Common myeloid progenitor, CD34-positive (primary cell): ENCODE measurements at regions not wholly inside any gene's neighbourhood (a gene's known extent, or its start where the extent isn't known, plus 50 kb on each side); places are given as distances from the start of the nearest gene placed in this dataset.

Experiments
- CTCF ChIA-PET: fragments of 350-600 bp; sonication (Branson Sonifier 250); formaldehyde crosslinking; loops from one replicate; lab custom pipeline; 2021; ENCODE audit warnings: antibody characterized with exemption; lab: Charles Lee
- POLR2A ChIA-PET: fragments of 350-600 bp; sonication (Branson Sonifier 250); formaldehyde crosslinking; loops from one replicate; lab custom pipeline; 2021; ENCODE audit warnings: antibody characterized with exemption; lab: Charles Lee
- DNase-seq, 3 donors: peaks; one replicate each; pipeline versions ENCODE4 v3.0.0 to v3.0.0-alpha.2; 2013
- H3K27ac ChIP-seq, 2 experiments: 1 replicate in 1 of 2; 2 replicates in 1 of 2; pipeline ENCODE4 v1.7.0; 2013; ENCODE audit warnings: inconsistent platforms in 2 of 2, low read length in 2 of 2, mild to moderate bottlenecking in 2 of 2, low read depth in 1 of 2, moderate library complexity in 1 of 2; ENCODE audit not compliant: severe bottlenecking in 2 of 2, insufficient read depth in 1 of 2, poor library complexity in 1 of 2
- H3K27me3 ChIP-seq, 5 experiments: replicated peaks in 2 of 5; 1 replicate in 3 of 5; 2 replicates in 2 of 5; pipeline versions ENCODE4 v1.6.1 to v1.7.0; 2013; ENCODE audit warnings: low read length in 4 of 5, mild to moderate bottlenecking in 2 of 5, moderate library complexity in 2 of 5, inconsistent platforms in 1 of 5; ENCODE audit not compliant: insufficient read depth in 5 of 5, control insufficient read depth in 4 of 5
- H3K36me3 ChIP-seq, 4 experiments: 1 replicate in 2 of 4; 2 replicates in 2 of 4; pipeline versions ENCODE4 v1.6.1 to v1.7.0; 2013; ENCODE audit warnings: low read length in 3 of 4, control low read depth in 1 of 4, mild to moderate bottlenecking in 1 of 4; ENCODE audit not compliant: control insufficient read depth in 4 of 4, insufficient read depth in 4 of 4
- H3K4me1 ChIP-seq, 4 experiments: 1 replicate in 3 of 4; 2 replicates in 1 of 4; pipeline versions ENCODE4 v1.6.1 to v1.7.1; 2013; ENCODE audit warnings: low read length in 3 of 4, mild to moderate bottlenecking in 3 of 4, control low read depth in 1 of 4, inconsistent platforms in 1 of 4, moderate library complexity in 1 of 4; ENCODE audit not compliant: control insufficient read depth in 4 of 4, insufficient read depth in 4 of 4; ENCODE audit errors: control extremely low read depth in 1 of 4
- H3K4me3 ChIP-seq, 7 experiments: 1 replicate in 4 of 7; 2 replicates in 3 of 7; pipeline versions ENCODE4 v1.5.1 to v1.7.0; 2013; ENCODE audit warnings: mild to moderate bottlenecking in 7 of 7, low read length in 6 of 7, moderate library complexity in 6 of 7, inconsistent platforms in 2 of 7, low read depth in 2 of 7, control low read depth in 1 of 7; ENCODE audit not compliant: insufficient read depth in 4 of 7, control insufficient read depth in 1 of 7; ENCODE audit errors: extremely low read depth in 1 of 7
- H3K9me3 ChIP-seq, 5 experiments: 1 replicate in 4 of 5; 2 replicates in 1 of 5; pipeline versions ENCODE4 v1.6.1 to v1.7.1; 2013; ENCODE audit warnings: low read length in 4 of 5, mild to moderate bottlenecking in 2 of 5, inconsistent platforms in 1 of 5, low read depth in 1 of 5, moderate library complexity in 1 of 5; ENCODE audit not compliant: control insufficient read depth in 4 of 5, insufficient read depth in 2 of 5; ENCODE audit errors: control extremely low read depth in 1 of 5
- WGBS: methylation state at CpG from one replicate; pipeline ENCODE4 v1.1.5; 2013; ENCODE audit not compliant: insufficient coverage; 5-methylcytosine and 5-hydroxymethylcytosine counted together

GRCh38 chr2:236335696-236336574 lies 71.7 kb upstream of the ASB18 start:
- CTCF ChIA-PET: interaction anchor here (1.1 kb wide), 1 partner anchor 17 kb away, joined by 3 read pairs; no protein-coding TSS in a partner anchor
- POLR2A ChIA-PET: no interaction called here
- Histone ChIP-seq H3K9me3 (no peaks in the 10 kb centered on the region), H3K36me3 (no peaks in the 10 kb centered on the region), H3K27me3 (peaks cover 0 to 4% (median 0%) of the 10 kb centered on the region in 5 experiments), H3K4me1 (peaks cover 0 to 4% (median 1%) of the 10 kb centered on the region in 4 experiments), H3K4me3 (no peak overlapping the region), H3K27ac (no peak overlapping the region)
- WGBS: 91% methylated on average over 7 of the region's 19 CpGs
- no peak for DNase-seq

GRCh38 chr2:236336575-236337464 lies 72.6 kb upstream of the ASB18 start:
- ChIA-PET POLR2A (no interaction called here), CTCF (no interaction called here)
- H3K27me3 ChIP-seq: peaks cover 0 to 4% (median 0%) of the 10 kb centered on the region in 5 experiments
- DNase-seq: no peak
- no peaks in the 10 kb centered on the region for H3K36me3 ChIP-seq
- WGBS: 94% methylated on average over 24 of the region's 30 CpGs
- no peaks in the 10 kb centered on the region for H3K9me3 ChIP-seq
- no peak overlapping the region for H3K4me3 ChIP-seq
- peaks cover 0 to 4% (median 1%) of the 10 kb centered on the region in 4 experiments for H3K4me1 ChIP-seq
- H3K27ac ChIP-seq: no peak overlapping the region

GRCh38 chr2:236337465-236338325 lies 73.5 kb upstream of the ASB18 start:
- Histone ChIP-seq H3K27me3 (peaks cover 0 to 4% (median 0%) of the 10 kb centered on the region in 5 experiments), H3K27ac (no peak overlapping the region), H3K4me3 (no peak overlapping the region), H3K36me3 (no peaks in the 10 kb centered on the region), H3K9me3 (no peaks in the 10 kb centered on the region), H3K4me1 (peaks cover 0 to 4% (median 1%) of the 10 kb centered on the region in 4 experiments)
- no peak for DNase-seq
- CTCF ChIA-PET: no interaction called here
- POLR2A ChIA-PET: interaction anchor here (0.7 kb wide), 1 partner anchor 728 kb away, joined by 3 read pairs; no protein-coding TSS in a partner anchor
- WGBS: 92% methylated on average over 13 of the region's 19 CpGs

- no peaks in the 10 kb centered on the region for H3K36me3 ChIP-seq
- peaks cover 0 to 4% (median 1%) of the 10 kb centered on the region in 4 experiments for H3K4me1 ChIP-seq
- H3K4me3 ChIP-seq: no peak overlapping the region
- 27% methylated on average over 10 of the region's 12 CpGs for WGBS
- H3K9me3 ChIP-seq: no peaks in the 10 kb centered on the region
- POLR2A ChIA-PET: interaction anchor here (0.7 kb wide), 1 partner anchor 727 kb away, joined by 3 read pairs; no protein-coding TSS in a partner anchor
- CTCF ChIA-PET: no interaction called here
- peak in 2 of 3 donors; percentile 61 for DNase-seq
- H3K27me3 ChIP-seq: peaks cover 0 to 4% (median 0%) of the 10 kb centered on the region in 5 experiments
- H3K27ac ChIP-seq: no peak overlapping the region
Observed at GRCh38 chr2:236338495-236339184, 74.4 kb upstream of the ASB18 start.

DNA sequence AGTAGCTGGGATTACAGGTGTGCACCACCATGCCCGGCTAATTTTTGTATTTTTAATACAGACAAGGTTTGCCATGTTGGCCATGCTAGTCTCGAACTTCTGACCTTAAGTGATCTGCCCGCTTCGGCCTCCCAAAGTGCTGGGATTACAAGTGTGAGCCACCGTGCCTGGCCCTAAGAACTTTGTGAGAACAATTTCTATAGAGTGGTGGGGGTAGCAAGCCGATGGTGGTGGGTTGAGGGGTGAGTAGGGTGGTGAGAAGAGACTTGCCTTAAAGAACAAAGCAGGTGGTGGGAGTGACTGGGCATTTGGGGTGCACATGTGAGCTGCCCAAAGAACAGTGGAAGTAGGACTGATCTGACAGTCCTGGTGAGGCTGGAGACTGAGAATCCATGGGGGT lies 76.0 kb upstream of the ASB18 start:
- 100% methylated on average over 6 of the region's 6 CpGs for WGBS
- ChIA-PET CTCF (no interaction called here), POLR2A (no interaction called here)
- Histone ChIP-seq H3K9me3 (no peaks in the 10 kb centered on the region), H3K4me3 (no peak overlapping the region), H3K36me3 (no peaks in the 10 kb centered on the region), H3K4me1 (peaks cover 0 to 4% (median 1%) of the 10 kb centered on the region in 4 experiments), H3K27ac (no peak overlapping the region), H3K27me3 (peaks cover 0 to 3% (median 0%) of the 10 kb centered on the region in 5 experiments)
- no peak for DNase-seq

GRCh38 chr2:236341067-236341466 lies 76.9 kb upstream of the ASB18 start:
- ChIA-PET POLR2A (no interaction called here), CTCF (no interaction called here)
- Histone ChIP-seq H3K27me3 (peaks cover 0 to 3% (median 0%) of the 10 kb centered on the region in 5 experiments), H3K27ac (no peak overlapping the region), H3K4me3 (no peak overlapping the region), H3K4me1 (peaks cover 0 to 4% (median 1%) of the 10 kb centered on the region in 4 experiments), H3K9me3 (no peaks in the 10 kb centered on the region), H3K36me3 (no peaks in the 10 kb centered on the region)
- WGBS: 89% methylated on average over 11 of the region's 14 CpGs
- DNase-seq: no peak
